HT-29 (cell line): ENCODE measurements at regions not wholly inside any gene's neighbourhood (a gene's known extent, or its start where the extent isn't known, plus 50 kb on each side); places are given as distances from the start of the nearest gene placed in this dataset.

Experiments
- DNase-seq: peaks from one replicate; pipeline ENCODE4 v3.0.0-alpha.2; 2015; ENCODE audit warnings: low spot score

GRCh38 chr9:23537192-23538066, 288.6 kb downstream of the ELAVL2 start:
- DNase-seq: no peak

GRCh38 chr9:23538067-23538402, 288.0 kb downstream of the ELAVL2 start:
- DNase-seq: no peak

- no peak for DNase-seq
These were observed 287.5 kb downstream of the ELAVL2 start for GRCh38 chr9:23538461-23539003.

GRCh38 chr9:23539311-23539710, 286.7 kb downstream of the ELAVL2 start:
- no peak for DNase-seq

- DNase-seq: no peak
These were observed 284.1 kb downstream of the ELAVL2 start for GRCh38 chr9:23541976-23542375.

GRCh38 chr9:23542438-23542837, 283.6 kb downstream of the ELAVL2 start:
- no peak for DNase-seq

GRCh38 chr9:23542927-23543326, 283.1 kb downstream of the ELAVL2 start:
- DNase-seq: no peak

- no peak for DNase-seq
These were observed 282.6 kb downstream of the ELAVL2 start for GRCh38 chr9:23543419-23543818.

GRCh38 chr9:23545728-23546127, 280.3 kb downstream of the ELAVL2 start:
- DNase-seq: no peak

GRCh38 chr9:23551311-23551721, 274.7 kb downstream of the ELAVL2 start:
- DNase-seq: no peak

GRCh38 chr9:23551929-23552707, 273.9 kb downstream of the ELAVL2 start:
- no peak for DNase-seq

- no peak for DNase-seq
These were observed 273.0 kb downstream of the ELAVL2 start for GRCh38 chr9:23552876-23553601.

GRCh38 chr9:23554686-23555085, 271.4 kb downstream of the ELAVL2 start:
- no peak for DNase-seq

- DNase-seq: no peak
These were observed 270.2 kb downstream of the ELAVL2 start for GRCh38 chr9:23555851-23556250.

- DNase-seq: no peak
These were observed 269.6 kb downstream of the ELAVL2 start for GRCh38 chr9:23556459-23556858.

- no peak for DNase-seq
These were observed 268.4 kb downstream of the ELAVL2 start for GRCh38 chr9:23557689-23558088.

- no peak for DNase-seq
These were observed 266.5 kb downstream of the ELAVL2 start for GRCh38 chr9:23559522-23559921.

- no peak for DNase-seq
These were observed 262.5 kb downstream of the ELAVL2 start for GRCh38 chr9:23563517-23563916.

- no peak for DNase-seq
These were observed 258.4 kb downstream of the ELAVL2 start for GRCh38 chr9:23567516-23568165.

- DNase-seq: no peak
These were observed 254.5 kb downstream of the ELAVL2 start for GRCh38 chr9:23571414-23572104.

GRCh38 chr9:23573800-23574199, 252.2 kb downstream of the ELAVL2 start:
- no peak for DNase-seq
